ENCODE measurements at regions not wholly inside any gene's neighbourhood (a gene's known extent, or its start where the extent isn't known, plus 50 kb on each side); places are given as distances from the start of the nearest gene placed in this dataset.

DNA sequence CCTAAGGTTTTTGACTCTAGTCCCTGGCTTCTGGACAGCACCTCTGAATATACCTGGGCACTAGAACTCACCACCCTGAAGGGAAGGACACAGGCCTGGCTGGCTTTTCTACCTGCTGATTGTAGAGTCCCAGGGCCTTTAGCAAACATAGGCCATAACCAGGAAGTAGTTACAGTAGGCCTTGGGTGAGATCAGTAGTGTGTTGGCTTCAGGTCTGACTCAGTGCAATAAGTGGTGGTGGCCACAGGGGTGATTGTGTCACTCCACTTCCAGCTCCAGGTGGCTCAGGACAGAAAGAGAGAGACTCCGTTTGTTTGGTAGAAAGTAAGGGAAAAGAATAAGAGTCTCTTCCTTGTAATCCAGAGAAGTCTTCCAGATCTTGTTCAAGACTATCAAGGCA, 101.7 kb upstream of the LGALSL start:
- H3K27ac ChIP-seq (ENCODE audit: low read length), result no peak overlapping the region
- no peaks in the 10 kb centered on the region for H3K27me3 ChIP-seq (ENCODE audit: control insufficient read depth, insufficient read depth, low read length)
- H3K36me3 ChIP-seq (ENCODE audit: control insufficient read depth, insufficient read depth, low read length), result no peaks in the 10 kb centered on the region
- DNase-seq (ENCODE audit: low read depth, low spot score), result no peak
- H3K4me1 ChIP-seq (ENCODE audit: control insufficient read depth, insufficient read depth, low read length), result no peaks in the 10 kb centered on the region
- H3K4me3 ChIP-seq (ENCODE audit: low read length), result no peak overlapping the region
- no CpG with 5 or more reads among the region's 1 CpG for WGBS (ENCODE audit: insufficient coverage, insufficient read length)
- no peaks in the 10 kb centered on the region for H3K9me3 ChIP-seq (ENCODE audit: control insufficient read depth, insufficient read depth, low read length)

DNA sequence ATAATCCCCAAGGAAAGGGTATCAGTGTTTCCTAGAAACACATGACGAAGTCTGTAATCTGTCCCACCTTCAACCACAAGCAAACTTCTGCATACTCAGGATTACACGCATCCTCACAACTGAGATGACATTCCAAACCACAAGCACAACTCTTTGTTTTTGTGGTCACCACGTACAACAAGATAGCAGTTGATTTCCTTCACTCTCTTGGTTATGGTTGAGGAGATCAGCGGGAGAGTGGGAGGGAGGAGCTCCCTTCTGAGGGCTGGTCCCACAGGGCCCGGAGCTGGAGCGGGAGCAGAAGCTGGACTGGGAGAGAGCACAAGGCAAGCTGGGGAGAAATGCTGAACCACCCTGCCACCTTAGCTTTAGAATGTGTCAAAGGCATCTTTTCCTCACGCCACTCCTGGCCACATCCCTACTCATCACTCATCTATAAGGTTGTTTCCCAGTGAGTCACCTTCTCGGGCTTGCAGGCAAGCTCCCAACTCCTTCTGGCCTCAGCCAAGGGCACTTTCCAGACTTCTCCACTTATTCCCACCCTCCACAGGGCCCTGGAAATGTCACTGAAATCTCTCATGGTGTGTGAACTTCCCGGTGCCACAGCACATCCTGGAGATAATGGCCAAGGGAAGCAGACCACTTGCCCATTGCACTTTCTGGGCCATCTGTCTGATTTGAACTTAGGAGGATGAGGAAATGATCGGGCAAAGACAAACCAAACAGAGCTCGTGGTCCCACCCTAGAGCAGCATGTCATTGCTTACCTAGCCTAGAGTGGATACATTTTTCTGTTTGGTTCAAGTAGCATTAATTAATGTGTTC, 98.9 kb upstream of the LGALSL start:
- no peak overlapping the region for H3K4me3 ChIP-seq (ENCODE audit: low read length)
- H3K27me3 ChIP-seq (ENCODE audit: control insufficient read depth, insufficient read depth, low read length), result no peaks in the 10 kb centered on the region
- H3K9me3 ChIP-seq (ENCODE audit: control insufficient read depth, insufficient read depth, low read length), result no peaks in the 10 kb centered on the region
- no peak overlapping the region for H3K27ac ChIP-seq (ENCODE audit: low read length)
- no CpG with 5 or more reads among the region's 11 CpGs for WGBS (ENCODE audit: insufficient coverage, insufficient read length)
- no peak for DNase-seq (ENCODE audit: low read depth, low spot score)
- 0 out of 2 replicates have a peak, but pooled peaks cover 1% of the 10 kb centered on the region for H3K4me1 ChIP-seq (ENCODE audit: control insufficient read depth, insufficient read depth, low read length)
- H3K36me3 ChIP-seq (ENCODE audit: control insufficient read depth, insufficient read depth, low read length), result no peaks in the 10 kb centered on the region

DNA sequence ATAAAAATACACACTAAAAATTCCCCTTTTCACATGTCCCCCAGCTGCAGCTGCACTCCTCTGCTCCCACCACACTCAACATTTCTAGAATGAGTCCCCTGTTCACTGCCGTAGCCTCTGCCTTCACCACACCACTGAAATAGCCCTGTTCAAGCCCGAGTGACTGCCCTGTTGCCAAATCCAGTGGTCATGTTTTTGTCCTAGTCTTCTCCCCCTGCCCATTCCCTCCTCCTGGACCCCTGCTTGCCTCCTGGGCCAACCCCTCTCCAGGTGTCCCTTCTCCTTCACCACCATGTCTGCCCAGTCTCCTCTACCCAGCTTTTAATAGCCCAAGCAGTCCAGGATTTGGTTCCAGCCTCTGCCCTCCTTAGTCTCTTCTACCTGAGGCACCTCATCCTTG, 97.1 kb upstream of the LGALSL start:
- no peak overlapping the region for H3K27ac ChIP-seq (ENCODE audit: low read length)
- H3K4me1 ChIP-seq (ENCODE audit: control insufficient read depth, insufficient read depth, low read length), result 0 out of 2 replicates have a peak, but pooled peaks cover 1% of the 10 kb centered on the region
- H3K9me3 ChIP-seq (ENCODE audit: control insufficient read depth, insufficient read depth, low read length), result no peaks in the 10 kb centered on the region
- no peak for DNase-seq (ENCODE audit: low read depth, low spot score)
- H3K27me3 ChIP-seq (ENCODE audit: control insufficient read depth, insufficient read depth, low read length), result no peaks in the 10 kb centered on the region
- WGBS (ENCODE audit: insufficient coverage, insufficient read length), result no CpG with 5 or more reads among the region's 2 CpGs
- no peak overlapping the region for H3K4me3 ChIP-seq (ENCODE audit: low read length)
- no peaks in the 10 kb centered on the region for H3K36me3 ChIP-seq (ENCODE audit: control insufficient read depth, insufficient read depth, low read length)

DNA sequence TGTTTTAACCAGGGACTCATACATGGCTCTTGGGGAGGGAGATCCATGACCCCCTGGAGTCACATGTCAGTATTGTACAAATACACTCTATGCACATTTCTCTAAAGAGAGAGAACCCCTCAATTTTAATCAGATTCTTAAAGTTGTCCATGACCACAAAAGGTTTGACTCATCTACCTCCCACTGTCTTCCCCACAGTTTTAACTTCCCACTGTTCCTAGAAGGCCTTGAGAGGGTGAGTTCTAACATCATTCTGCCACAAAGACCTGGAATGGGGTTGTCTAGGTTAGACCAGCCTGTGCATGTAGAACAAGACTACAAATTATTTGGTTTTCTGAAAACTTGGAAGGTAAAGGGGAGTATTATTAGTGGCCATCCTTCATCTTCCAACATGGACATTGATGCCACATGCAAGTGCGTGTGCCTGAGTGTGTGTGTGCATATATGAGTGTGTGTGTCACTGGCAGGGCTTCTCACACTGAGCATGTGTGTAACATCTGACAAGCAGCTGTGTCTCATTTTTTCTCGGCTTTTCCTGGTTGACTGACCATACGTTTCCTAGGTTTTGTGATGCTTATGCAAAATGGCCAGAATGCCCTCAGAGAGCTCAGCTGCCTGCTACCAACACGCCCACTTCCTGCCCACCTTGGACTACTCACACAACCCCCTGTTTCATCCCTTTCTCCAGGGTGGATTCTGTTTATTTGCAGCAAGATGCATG, 94.6 kb upstream of the LGALSL start:
- 0 out of 2 replicates have a peak, but pooled peaks cover 1% of the 10 kb centered on the region for H3K4me1 ChIP-seq (ENCODE audit: control insufficient read depth, insufficient read depth, low read length)
- no peak overlapping the region for H3K4me3 ChIP-seq (ENCODE audit: low read length)
- no CpG with 5 or more reads among the region's 4 CpGs for WGBS (ENCODE audit: insufficient coverage, insufficient read length)
- H3K36me3 ChIP-seq (ENCODE audit: control insufficient read depth, insufficient read depth, low read length), result no peaks in the 10 kb centered on the region
- H3K9me3 ChIP-seq (ENCODE audit: control insufficient read depth, insufficient read depth, low read length), result no peaks in the 10 kb centered on the region
- DNase-seq (ENCODE audit: low read depth, low spot score), result no peak
- no peak overlapping the region for H3K27ac ChIP-seq (ENCODE audit: low read length)
- no peaks in the 10 kb centered on the region for H3K27me3 ChIP-seq (ENCODE audit: control insufficient read depth, insufficient read depth, low read length)

DNA sequence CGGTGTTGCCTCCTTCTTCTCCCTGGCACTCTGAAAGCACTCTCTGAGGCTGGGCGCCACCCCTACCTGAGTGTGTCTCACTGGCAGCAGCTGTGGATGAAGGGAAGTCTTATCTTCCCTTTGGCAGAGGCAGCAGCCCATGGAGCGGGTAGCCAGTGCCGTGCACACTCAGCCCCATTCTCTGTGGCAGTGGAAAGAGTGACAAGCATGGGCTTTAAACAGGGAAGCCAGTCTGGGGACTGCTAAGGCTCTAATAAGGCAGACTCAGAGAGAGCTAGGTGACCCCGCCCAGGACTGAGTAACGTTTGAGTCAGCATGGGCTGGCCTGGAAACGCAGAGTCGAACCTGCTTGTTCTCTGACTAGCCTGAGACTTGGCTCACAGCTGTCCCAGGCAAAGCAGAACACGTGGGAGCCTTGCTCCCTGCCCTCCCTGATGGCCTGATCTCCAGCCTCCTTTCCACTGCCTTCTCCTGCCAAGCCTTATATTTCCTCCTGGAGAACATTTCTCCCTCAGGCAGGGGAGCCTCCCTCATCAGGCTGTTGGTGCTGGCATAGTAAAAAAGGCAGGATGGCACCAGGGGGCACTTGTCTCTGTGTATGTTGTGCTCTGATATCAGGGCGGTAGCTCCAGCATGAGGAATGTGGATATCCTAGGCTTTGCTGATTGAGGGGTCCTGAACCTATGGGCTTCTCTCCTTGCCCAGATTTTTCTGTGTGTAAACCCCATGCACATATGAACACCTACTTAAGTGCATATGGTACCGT, 93.9 kb upstream of the LGALSL start:
- no peaks in the 10 kb centered on the region for H3K9me3 ChIP-seq (ENCODE audit: control insufficient read depth, insufficient read depth, low read length)
- 0 out of 2 replicates have a peak, but pooled peaks cover 1% of the 10 kb centered on the region for H3K4me1 ChIP-seq (ENCODE audit: control insufficient read depth, insufficient read depth, low read length)
- H3K4me3 ChIP-seq (ENCODE audit: low read length), result no peak overlapping the region
- WGBS (ENCODE audit: insufficient coverage, insufficient read length), result no CpG with 5 or more reads among the region's 11 CpGs
- H3K27ac ChIP-seq (ENCODE audit: low read length), result no peak overlapping the region
- no peak for DNase-seq (ENCODE audit: low read depth, low spot score)
- H3K36me3 ChIP-seq (ENCODE audit: control insufficient read depth, insufficient read depth, low read length), result no peaks in the 10 kb centered on the region
- H3K27me3 ChIP-seq (ENCODE audit: control insufficient read depth, insufficient read depth, low read length), result no peaks in the 10 kb centered on the region

DNA sequence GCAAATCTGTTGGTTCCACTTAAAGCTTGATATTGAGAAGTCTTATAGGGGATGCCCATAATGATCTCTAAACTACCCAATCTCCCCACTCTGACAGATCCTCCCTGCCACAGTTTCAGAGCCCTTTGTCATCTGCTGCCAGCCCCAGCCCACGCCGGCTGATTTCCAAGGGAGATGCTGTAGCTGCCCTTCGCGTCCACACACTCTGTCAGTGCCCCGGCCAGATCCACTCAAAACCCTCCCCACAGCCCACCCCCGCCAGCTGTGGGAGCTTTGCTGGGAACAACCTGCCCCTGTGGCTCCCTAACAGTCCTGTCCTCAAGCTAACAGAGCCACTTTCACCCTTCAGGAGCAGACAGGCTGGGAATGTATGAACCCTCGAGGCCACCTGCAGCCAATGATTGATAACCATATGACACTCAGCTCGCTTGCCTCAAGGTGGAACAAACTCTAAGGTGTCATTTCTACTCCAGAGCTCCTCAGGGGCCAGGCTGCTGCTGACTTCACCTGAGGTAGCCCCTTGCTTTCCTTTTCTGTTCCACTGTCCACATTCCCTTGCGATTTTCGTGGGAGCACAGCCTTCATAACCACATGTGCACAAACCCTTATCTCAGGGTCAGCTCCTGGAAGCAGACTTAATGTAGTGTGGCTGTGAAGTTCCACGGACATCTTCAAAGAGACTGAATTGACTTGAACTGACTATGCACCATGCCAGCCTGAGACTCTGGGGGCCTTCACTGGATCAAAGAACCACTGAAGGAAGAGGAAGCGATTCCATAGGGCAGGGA, 92.6 kb upstream of the LGALSL start:
- H3K27ac ChIP-seq (ENCODE audit: low read length), result no peak overlapping the region
- H3K36me3 ChIP-seq (ENCODE audit: control insufficient read depth, insufficient read depth, low read length), result no peaks in the 10 kb centered on the region
- H3K9me3 ChIP-seq (ENCODE audit: control insufficient read depth, insufficient read depth, low read length), result no peaks in the 10 kb centered on the region
- DNase-seq (ENCODE audit: low read depth, low spot score), result no peak
- 0 out of 2 replicates have a peak, but pooled peaks cover 1% of the 10 kb centered on the region for H3K4me1 ChIP-seq (ENCODE audit: control insufficient read depth, insufficient read depth, low read length)
- no peak overlapping the region for H3K4me3 ChIP-seq (ENCODE audit: low read length)
- H3K27me3 ChIP-seq (ENCODE audit: control insufficient read depth, insufficient read depth, low read length), result no peaks in the 10 kb centered on the region
- no CpG with 5 or more reads among the region's 12 CpGs for WGBS (ENCODE audit: insufficient coverage, insufficient read length)

DNA sequence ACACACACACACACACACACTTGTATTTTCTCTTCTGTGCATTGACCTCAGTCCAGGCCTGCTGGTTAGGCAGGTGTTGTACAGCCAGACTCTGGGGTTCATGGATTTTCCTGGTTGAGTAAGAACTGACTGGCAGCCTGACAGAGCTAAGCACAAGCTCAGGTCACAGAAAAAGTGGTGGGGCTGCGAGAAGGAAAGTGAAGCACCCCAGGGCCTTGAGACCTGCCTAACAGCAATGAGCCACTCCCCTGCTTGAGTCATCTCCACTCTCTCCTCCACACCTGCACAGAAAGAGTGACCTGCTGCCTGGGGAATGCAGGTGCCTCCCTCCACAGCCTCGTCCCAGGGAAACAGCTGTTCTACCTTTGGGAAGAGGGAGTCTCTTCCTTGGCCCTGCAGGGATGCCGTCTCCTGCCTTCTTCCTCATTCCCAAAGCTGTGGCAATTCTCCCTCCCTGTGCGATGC, 91.4 kb upstream of the LGALSL start:
- H3K27me3 ChIP-seq (ENCODE audit: control insufficient read depth, insufficient read depth, low read length), result no peaks in the 10 kb centered on the region
- WGBS (ENCODE audit: insufficient coverage, insufficient read length), result no CpG with 5 or more reads among the region's 4 CpGs
- no peak for DNase-seq (ENCODE audit: low read depth, low spot score)

DNA sequence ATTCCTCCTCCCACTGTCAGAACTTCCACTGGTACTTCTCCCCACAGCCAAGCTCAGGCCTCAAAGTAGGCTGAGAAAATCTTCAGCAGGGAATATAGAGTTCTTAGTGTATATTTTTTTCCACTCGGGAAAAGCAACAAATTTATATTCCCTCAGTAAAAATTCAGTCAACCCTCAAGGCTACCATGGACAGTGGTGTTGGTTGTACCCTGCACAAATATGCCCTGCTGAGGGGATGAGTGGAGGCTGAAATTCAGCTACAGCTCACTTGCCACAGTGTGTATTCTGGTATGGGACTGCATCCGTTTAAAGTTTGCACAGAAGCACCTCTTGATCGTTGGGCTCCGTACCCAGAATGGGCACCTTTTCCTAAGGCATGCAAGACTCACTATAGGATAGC, 90.8 kb upstream of the LGALSL start:
- Histone ChIP-seq H3K36me3 (ENCODE audit: control insufficient read depth, insufficient read depth, low read length) (no peaks in the 10 kb centered on the region), H3K27me3 (ENCODE audit: control insufficient read depth, insufficient read depth, low read length) (no peaks in the 10 kb centered on the region), H3K9me3 (ENCODE audit: control insufficient read depth, insufficient read depth, low read length) (no peaks in the 10 kb centered on the region), H3K4me1 (ENCODE audit: control insufficient read depth, insufficient read depth, low read length) (peaks cover 4% of the 10 kb centered on the region; the same call in 1 of the 2 replicates), H3K4me3 (ENCODE audit: low read length) (no peak overlapping the region), H3K27ac (ENCODE audit: low read length) (no peak overlapping the region)
- DNase-seq (ENCODE audit: low read depth, low spot score), result no peak
- no CpG with 5 or more reads among the region's 4 CpGs for WGBS (ENCODE audit: insufficient coverage, insufficient read length)

More for the DNA sequence above, 91.4 kb upstream of the LGALSL start:
- Histone ChIP-seq H3K36me3 (ENCODE audit: control insufficient read depth, insufficient read depth, low read length) (no peaks in the 10 kb centered on the region), H3K4me1 (ENCODE audit: control insufficient read depth, insufficient read depth, low read length) (0 out of 2 replicates have a peak, but pooled peaks cover 1% of the 10 kb centered on the region), H3K27ac (ENCODE audit: low read length) (no peak overlapping the region), H3K4me3 (ENCODE audit: low read length) (no peak overlapping the region), H3K9me3 (ENCODE audit: control insufficient read depth, insufficient read depth, low read length) (no peaks in the 10 kb centered on the region)

DNA sequence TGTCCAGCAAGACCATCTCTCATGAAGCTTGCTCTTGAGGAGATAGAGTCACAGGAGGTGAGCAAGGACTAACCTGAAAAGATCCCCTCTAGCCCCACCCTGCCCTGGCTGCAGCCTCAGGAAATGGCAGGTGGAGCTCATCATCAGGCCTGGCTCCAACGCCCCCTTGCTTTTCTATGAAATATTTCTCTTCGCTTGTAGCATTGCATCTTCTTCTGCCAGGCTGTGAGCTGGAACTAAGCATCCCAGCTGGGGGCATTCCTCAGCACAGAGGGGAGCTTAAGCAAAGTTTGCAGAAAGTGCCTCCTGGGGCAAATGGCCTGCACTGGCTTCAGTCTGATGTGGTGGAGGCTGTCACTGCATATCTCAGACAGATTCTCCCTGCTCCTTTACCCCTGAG, 90.1 kb upstream of the LGALSL start:
- WGBS (ENCODE audit: insufficient coverage, insufficient read length), result no CpG with 5 or more reads among the region's 2 CpGs
- no peak overlapping the region for H3K4me3 ChIP-seq (ENCODE audit: low read length)
- no peak for DNase-seq (ENCODE audit: low read depth, low spot score)
- peaks cover 4% of the 10 kb centered on the region; the same call in 1 of the 2 replicates for H3K4me1 ChIP-seq (ENCODE audit: control insufficient read depth, insufficient read depth, low read length)
- H3K9me3 ChIP-seq (ENCODE audit: control insufficient read depth, insufficient read depth, low read length), result no peaks in the 10 kb centered on the region
- no peak overlapping the region for H3K27ac ChIP-seq (ENCODE audit: low read length)
- H3K27me3 ChIP-seq (ENCODE audit: control insufficient read depth, insufficient read depth, low read length), result no peaks in the 10 kb centered on the region
- H3K36me3 ChIP-seq (ENCODE audit: control insufficient read depth, insufficient read depth, low read length), result no peaks in the 10 kb centered on the region

All from iPS DF 6.9 (cell line).